WTC11 (cell line): ENCODE measurements at regions not wholly inside any gene's neighbourhood (a gene's known extent, or its start where the extent isn't known, plus 50 kb on each side); places are given as distances from the start of the nearest gene placed in this dataset.

Experiments
- ATAC-seq: fragments of 200-7000 bp; cut with Tn5 transposase; 2 replicates; pipeline ENCODE4 v1.10.0; 2021; ENCODE audit warnings: mild to moderate bottlenecking, moderate library complexity
- CTCF ChIA-PET: fragments of 300-600 bp; sonication (Branson Sonifier 250); formaldehyde crosslinking; loops from one replicate; lab custom pipeline; 2021; ENCODE audit warnings: antibody characterized with exemption; lab: Charles Lee
- POLR2A ChIA-PET: fragments of 350-600 bp; sonication (Branson Sonifier 250); formaldehyde crosslinking; loops from one replicate; lab custom pipeline; 2021; ENCODE audit warnings: antibody characterized with exemption; lab: Charles Lee
- DNase-seq: peaks from one replicate; pipeline ENCODE4 v3.0.0; 2021; ENCODE audit warnings: low spot score
- H3K27ac Mint-ChIP-seq: 2 replicates; pipeline ENCODE4 v1.8.0; 2021; ENCODE audit warnings: mixed read lengths
- H3K27me3 Mint-ChIP-seq: 2 replicates; pipeline ENCODE4 v1.8.0; 2021; ENCODE audit warnings: low read depth, mild to moderate bottlenecking, moderate library complexity, mixed read lengths
- H3K36me3 Mint-ChIP-seq: 2 replicates; pipeline ENCODE4 v1.8.0; 2021; ENCODE audit warnings: mixed read lengths
- H3K4me1 Mint-ChIP-seq: 2 replicates; pipeline ENCODE4 v1.8.0; 2022; ENCODE audit warnings: mixed read lengths
- H3K4me3 Mint-ChIP-seq: 2 replicates; pipeline ENCODE4 v1.8.0; 2021; ENCODE audit warnings: mild to moderate bottlenecking, moderate library complexity, mixed read lengths
- H3K9me3 Mint-ChIP-seq: 2 replicates; pipeline ENCODE4 v1.8.0; 2021; ENCODE audit warnings: mixed read lengths
- AFF4 ChIP-seq: sonication (generic); formaldehyde crosslinking; IDR thresholded peaks from 2 replicates; pipeline ENCODE4 v1.8.1; 2023; ENCODE audit warnings: mild to moderate bottlenecking, missing genetic modification reagents, borderline replicate concordance
- GABPB1 ChIP-seq: sonication (generic); formaldehyde crosslinking; IDR thresholded peaks from 2 replicates; pipeline ENCODE4 v1.8.1; 2023; ENCODE audit warnings: mild to moderate bottlenecking, missing genetic modification reagents
- NFYB ChIP-seq: sonication (generic); formaldehyde crosslinking; conservative IDR thresholded peaks from 2 replicates; pipeline ENCODE4 v1.8.0; 2022; ENCODE audit warnings: low read depth, missing genetic modification reagents
- RELA ChIP-seq: sonication (generic); formaldehyde crosslinking; IDR thresholded peaks from 2 replicates; pipeline ENCODE4 v1.8.1; 2022; ENCODE audit warnings: missing genetic modification reagents, mild to moderate bottlenecking, borderline replicate concordance
- SMAD4 ChIP-seq: sonication (generic); formaldehyde crosslinking; IDR thresholded peaks from 2 replicates; pipeline ENCODE4 v1.8.0; 2022; ENCODE audit warnings: mild to moderate bottlenecking, missing genetic modification reagents
- SP1 ChIP-seq: sonication (generic); formaldehyde crosslinking; conservative IDR thresholded peaks from 2 replicates; pipeline ENCODE4 v1.8.1; 2022; ENCODE audit warnings: missing genetic modification reagents
- TEAD1 ChIP-seq: sonication (generic); formaldehyde crosslinking; IDR thresholded peaks from 2 replicates; pipeline ENCODE4 v1.8.0; 2022; ENCODE audit warnings: mild to moderate bottlenecking, missing genetic modification reagents
- TP53 ChIP-seq: sonication (generic); formaldehyde crosslinking; IDR thresholded peaks from 2 replicates; pipeline ENCODE4 v1.8.1; 2023; ENCODE audit warnings: mild to moderate bottlenecking, missing genetic modification reagents
- USF1 ChIP-seq: sonication (generic); formaldehyde crosslinking; IDR thresholded peaks from 2 replicates; pipeline ENCODE4 v1.8.0; 2022; ENCODE audit warnings: mild to moderate bottlenecking, missing genetic modification reagents
- USF2 ChIP-seq: sonication (generic); formaldehyde crosslinking; IDR thresholded peaks from 2 replicates; pipeline ENCODE4 v1.8.1; 2023; ENCODE audit warnings: mild to moderate bottlenecking, missing genetic modification reagents, moderate library complexity
- ZBTB21 ChIP-seq: sonication (generic); formaldehyde crosslinking; IDR thresholded peaks from 2 replicates; pipeline ENCODE4 v1.8.1; 2023; ENCODE audit warnings: mild to moderate bottlenecking, missing genetic modification reagents, borderline replicate concordance
- ZNF219 ChIP-seq: sonication (generic); formaldehyde crosslinking; IDR thresholded peaks from 2 replicates; pipeline ENCODE4 v1.8.0; 2023; ENCODE audit warnings: missing genetic modification reagents, mild to moderate bottlenecking, borderline replicate concordance
- ZNF317 ChIP-seq: sonication (generic); formaldehyde crosslinking; IDR thresholded peaks from 2 replicates; pipeline ENCODE4 v1.8.1; 2023; ENCODE audit warnings: low read depth, mild to moderate bottlenecking, moderate library complexity, missing genetic modification reagents, borderline replicate concordance
- ZNF423 ChIP-seq: fragments of 250-450 bp; sonication (Bioruptor Pico); IDR thresholded peaks from 2 replicates; pipeline ENCODE4 v2.1.2; 2022; ENCODE audit warnings: mild to moderate bottlenecking, moderate library complexity
- ZNF532 ChIP-seq: fragments of 250-450 bp; sonication (Bioruptor Pico); IDR thresholded peaks from 2 replicates; pipeline ENCODE4 v1.9.0; 2021; ENCODE audit warnings: mild to moderate bottlenecking, borderline replicate concordance

- no peak for TF ChIP-seq AFF4 (CRISPR knock-in tag)
- 0 out of 2 replicates have a peak, but pooled peaks have one; percentile 31 for TF ChIP-seq ZNF317 (CRISPR knock-in tag)
- TF ChIP-seq ZNF532 = no peak
- TF ChIP-seq USF1 = no peak
- TF ChIP-seq RELA (CRISPR knock-in tag) = no peak
- no peak for TF ChIP-seq SMAD4 (CRISPR knock-in tag)
- no peak for TF ChIP-seq NFYB
Measured at GRCh38 chr9:129557192-129558036, 63.5 kb downstream of the C9orf50 start (continued).

- peaks cover 10% of the 10 kb centered on the region for H3K27me3 Mint-ChIP-seq
- no peak for ATAC-seq
- no peak for DNase-seq
- no peaks in the 10 kb centered on the region for H3K9me3 Mint-ChIP-seq
- POLR2A ChIA-PET = interaction anchor here (1.1 to 1.3 kb wide), 4 partner anchors 60 to 390 kb away, joined by 3 to 5 read pairs (median 4); partner anchors contain the start of gene IER5L
- CTCF ChIA-PET = interaction anchor here (0.6 to 1.4 kb wide), 6 partner anchors 40 to 414 kb away, joined by 3 to 5 read pairs (median 3); no protein-coding TSS in a partner anchor
- 0 out of 2 replicates have a peak, but pooled peaks have one; percentile 52 for TF ChIP-seq TP53 (CRISPR knock-in tag)
- TF ChIP-seq TEAD1 (CRISPR knock-in tag) = peak; percentile 43; the same call in 1 of the 2 replicates
- 0 out of 2 replicates have a peak, but pooled peaks have one; percentile 28 for TF ChIP-seq SP1 (CRISPR knock-in tag)
- 0 out of 2 replicates have a peak, but pooled peaks have one; percentile 19 for TF ChIP-seq USF2 (CRISPR knock-in tag)
- 0 out of 2 replicates have a peak, but pooled peaks have one; percentile 64 for TF ChIP-seq ZBTB21 (CRISPR knock-in tag)
- no peak for TF ChIP-seq ZNF219 (CRISPR knock-in tag)
- TF ChIP-seq ZNF423 = peak; percentile 56; the same call in 1 of the 2 replicates
- TF ChIP-seq GABPB1 (CRISPR knock-in tag) = no peak
- TF ChIP-seq USF1 = no peak
- peaks cover 57% of the 10 kb centered on the region for H3K4me1 Mint-ChIP-seq
- no peaks in the 10 kb centered on the region for H3K36me3 Mint-ChIP-seq
- H3K4me3 Mint-ChIP-seq = peak overlapping the region; percentile 49
- H3K27ac Mint-ChIP-seq = peak overlapping the region; percentile 88
Measured at GRCh38 chr9:129556491-129557191, 64.3 kb downstream of the C9orf50 start.
